RWPE2 (cell line): ENCODE measurements at regions not wholly inside any gene's neighbourhood (a gene's known extent, or its start where the extent isn't known, plus 50 kb on each side); places are given as distances from the start of the nearest gene placed in this dataset.

Experiments
- ATAC-seq: fragments of 200-7000 bp; cut with Tn5 transposase; 3 replicates; pipeline ENCODE4 v1.9.1; 2021; ENCODE audit warnings: low read depth
- DNase-seq: peaks from one replicate; pipeline ENCODE4 v3.0.0-alpha.2; 2020; ENCODE audit warnings: low spot score
- H3K27ac ChIP-seq: fragments of 450-650 bp; 2 replicates; pipeline ENCODE4 v1.5.1; 2017; ENCODE audit warnings: mild to moderate bottlenecking; ENCODE audit not compliant: poor library complexity, severe bottlenecking
- H3K27me3 ChIP-seq: fragments of 250-450 bp; sonication (Bioruptor Pico); 2 replicates; pipeline ENCODE4 v1.5.1; 2021; ENCODE audit warnings: mild to moderate bottlenecking, moderate library complexity; ENCODE audit not compliant: insufficient read depth, poor library complexity, severe bottlenecking
- H3K36me3 ChIP-seq: fragments of 250-450 bp; sonication (Bioruptor Pico); 2 replicates; pipeline ENCODE4 v1.5.1; 2020; ENCODE audit warnings: low read depth, mild to moderate bottlenecking, moderate library complexity
- H3K4me1 ChIP-seq: fragments of 250-450 bp; sonication (Bioruptor Pico); 2 replicates; pipeline ENCODE4 v1.5.1; 2021; ENCODE audit warnings: mild to moderate bottlenecking, moderate library complexity; ENCODE audit not compliant: insufficient read depth, poor library complexity, severe bottlenecking
- H3K4me3 ChIP-seq: fragments of 250-450 bp; sonication (Bioruptor Pico); 2 replicates; pipeline ENCODE4 v1.5.1; 2021; ENCODE audit warnings: mild to moderate bottlenecking, moderate library complexity; ENCODE audit not compliant: severe bottlenecking
- H3K9me3 ChIP-seq: fragments of 250-450 bp; sonication (Bioruptor Pico); 2 replicates; pipeline ENCODE4 v1.5.1; 2021; ENCODE audit warnings: mild to moderate bottlenecking, moderate library complexity; ENCODE audit not compliant: severe bottlenecking
- CTCF ChIP-seq: fragments of 450-650 bp; IDR thresholded peaks from one replicate; pipeline ENCODE4 v1.5.1; 2017; ENCODE audit warnings: mild to moderate bottlenecking, moderate library complexity; ENCODE audit not compliant: poor library complexity, severe bottlenecking

DNA sequence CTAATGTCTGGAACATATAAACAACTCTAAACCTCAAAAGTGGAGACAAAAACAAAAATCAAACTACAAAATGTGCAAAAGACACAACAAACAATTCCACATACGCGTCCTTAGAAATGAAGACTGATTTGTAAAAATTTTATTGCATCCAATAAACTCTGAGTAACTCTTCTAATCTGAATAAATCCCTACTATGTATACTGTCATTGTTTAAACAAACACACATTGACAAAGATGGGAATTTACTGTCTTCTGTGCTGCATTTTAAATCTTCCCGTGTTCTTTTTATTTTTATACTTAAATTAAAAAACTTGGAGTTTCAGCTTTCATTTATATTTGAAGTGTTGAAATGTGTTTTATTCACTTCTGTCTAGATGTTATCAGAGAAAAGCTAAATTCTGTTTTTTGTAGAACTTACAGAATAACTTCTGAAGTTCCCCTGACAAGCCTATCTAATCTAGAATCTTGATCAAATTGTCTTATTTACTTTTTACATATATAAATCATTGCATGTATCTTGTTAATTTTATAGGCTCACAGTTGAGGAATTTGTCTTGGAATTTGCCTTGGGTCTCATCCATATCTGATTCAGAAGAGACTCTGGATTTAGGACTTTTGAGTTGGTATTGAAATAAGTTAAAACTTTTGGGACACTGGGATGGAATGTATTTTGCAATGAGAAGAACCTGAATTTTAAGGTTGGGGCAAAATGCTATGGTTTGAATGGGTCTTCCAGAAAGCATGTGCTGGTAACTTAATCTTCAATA lies 2064.4 kb upstream of the C9orf72 start:
- TF ChIP-seq CTCF = no peak
- Histone ChIP-seq H3K4me3 (no peak overlapping the region), H3K9me3 (no peaks in the 10 kb centered on the region), H3K36me3 (no peaks in the 10 kb centered on the region), H3K27me3 (no peaks in the 10 kb centered on the region), H3K27ac (no peak overlapping the region), H3K4me1 (no peaks in the 10 kb centered on the region)
- DNase-seq = no peak
- ATAC-seq = no peak

- no peaks in the 10 kb centered on the region for H3K9me3 ChIP-seq
- ATAC-seq (no peak), DNase-seq (no peak)
- no peak overlapping the region for H3K4me3 ChIP-seq
- no peaks in the 10 kb centered on the region for H3K27me3 ChIP-seq
- TF ChIP-seq CTCF = no peak
- H3K4me1 ChIP-seq = no peaks in the 10 kb centered on the region
- H3K27ac ChIP-seq = no peak overlapping the region
- H3K36me3 ChIP-seq = no peaks in the 10 kb centered on the region
These were observed 2067.2 kb upstream of the C9orf72 start for GRCh38 chr9:29640507-29640906.

DNA sequence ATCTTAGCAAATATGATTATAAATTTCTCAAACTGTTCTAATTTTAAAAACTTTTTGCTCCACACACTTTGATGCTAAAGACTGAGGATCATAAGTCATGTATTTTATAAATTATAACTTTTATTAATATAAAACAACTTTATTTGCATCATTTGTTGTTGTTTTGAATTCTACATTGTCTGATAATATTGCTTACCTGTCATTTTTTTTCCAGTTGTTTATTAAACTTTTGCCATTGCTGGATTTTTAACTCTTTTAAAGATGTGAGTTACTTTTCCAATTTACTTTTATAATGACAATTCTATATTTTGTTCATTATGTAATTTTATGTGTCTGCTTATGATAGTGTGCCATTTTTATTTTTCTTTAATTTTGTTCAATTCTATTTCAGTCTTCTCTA lies 2071.2 kb upstream of the C9orf72 start:
- H3K4me3 ChIP-seq = no peak overlapping the region
- H3K4me1 ChIP-seq = no peaks in the 10 kb centered on the region
- ATAC-seq (no peak), DNase-seq (no peak)
- H3K27ac ChIP-seq = no peak overlapping the region
- no peaks in the 10 kb centered on the region for H3K36me3 ChIP-seq
- TF ChIP-seq CTCF = no peak
- no peaks in the 10 kb centered on the region for H3K9me3 ChIP-seq
- H3K27me3 ChIP-seq = no peaks in the 10 kb centered on the region

- DNase-seq (no peak), ATAC-seq (no peak)
- Histone ChIP-seq H3K9me3 (no peaks in the 10 kb centered on the region), H3K27me3 (no peaks in the 10 kb centered on the region), H3K27ac (no peak overlapping the region), H3K4me1 (no peaks in the 10 kb centered on the region), H3K36me3 (no peaks in the 10 kb centered on the region), H3K4me3 (no peak overlapping the region)
- no peak for TF ChIP-seq CTCF
These were observed 2074.2 kb upstream of the C9orf72 start for GRCh38 chr9:29647451-29647850.

GRCh38 chr9:29648132-29648531 lies 2074.9 kb upstream of the C9orf72 start:
- Histone ChIP-seq H3K36me3 (no peaks in the 10 kb centered on the region), H3K4me3 (no peak overlapping the region), H3K9me3 (no peaks in the 10 kb centered on the region), H3K4me1 (no peaks in the 10 kb centered on the region), H3K27me3 (no peaks in the 10 kb centered on the region), H3K27ac (no peak overlapping the region)
- TF ChIP-seq CTCF = no peak
- ATAC-seq (no peak), DNase-seq (no peak)
